Panc1 (cell line): ENCODE measurements at regions not wholly inside any gene's neighbourhood (a gene's known extent, or its start where the extent isn't known, plus 50 kb on each side); places are given as distances from the start of the nearest gene placed in this dataset.

Experiments
- ATAC-seq: fragments of 200-7000 bp; cut with Tn5 transposase; 2 replicates; pipeline ENCODE4 v1.9.1; 2020; ENCODE audit warnings: mild to moderate bottlenecking, moderate library complexity
- BruUV-seq: library from RNA; stranded (reverse); fragments of 400-500 nt; replicated peaks from 2 replicates; lab custom pipeline; 2021; lab: Mats Ljungman, UMichigan
- CTCF ChIA-PET: fragments of 300-600 bp; sonication (Branson Sonifier 250); formaldehyde crosslinking; loops from one replicate; lab custom pipeline; 2022; ENCODE audit warnings: antibody characterized with exemption; lab: Charles Lee
- POLR2A ChIA-PET: fragments of 300-600 bp; sonication (Branson Sonifier 250); formaldehyde crosslinking; loops from one replicate; lab custom pipeline; 2022; ENCODE audit warnings: antibody characterized with exemption; lab: Charles Lee
- DNase-seq: peaks from one replicate; pipeline ENCODE4 v3.0.0-alpha.2; 2010; ENCODE audit warnings: low read depth, low spot score
- H3K27ac ChIP-seq: 2 replicates; pipeline ENCODE4 v1.5.1; 2011; ENCODE audit warnings: mild to moderate bottlenecking, low read length, inconsistent platforms
- H3K27me3 ChIP-seq: fragments of 200-500 bp; sonication (Bioruptor generic); 2 replicates; pipeline ENCODE4 v1.6.0; 2014; ENCODE audit warnings: low read length, inconsistent platforms; ENCODE audit not compliant: control insufficient read depth, insufficient read depth
- H3K36me3 ChIP-seq: fragments of 200-500 bp; sonication (Bioruptor generic); 2 replicates; pipeline ENCODE4 v1.5.1; 2014; ENCODE audit warnings: inconsistent platforms, mild to moderate bottlenecking, low read length, moderate library complexity; ENCODE audit not compliant: control insufficient read depth, insufficient read depth
- H3K4me1 ChIP-seq: 2 replicates; pipeline ENCODE4 v1.5.1; 2011; ENCODE audit warnings: inconsistent platforms, mild to moderate bottlenecking, low read length, moderate library complexity; ENCODE audit not compliant: control insufficient read depth, insufficient read depth
- H3K4me3 ChIP-seq, 2 experiments: 2 replicates each; pipeline ENCODE4 v1.5.1; 2011 to 2012; ENCODE audit warnings: low read depth in 2 of 2, low read length in 2 of 2, mild to moderate bottlenecking in 2 of 2, inconsistent platforms in 1 of 2, moderate library complexity in 1 of 2
- H3K9me3 ChIP-seq: fragments of 200-500 bp; sonication (Bioruptor generic); 2 replicates; pipeline ENCODE4 v1.5.1; 2014; ENCODE audit warnings: low read depth, mild to moderate bottlenecking, inconsistent platforms, low read length, moderate library complexity; ENCODE audit not compliant: control insufficient read depth, insufficient read depth
- POLR2AphosphoS5 ChIP-seq: IDR thresholded peaks from 2 replicates; pipeline ENCODE4 v1.6.1; 2012; ENCODE audit warnings: mild to moderate bottlenecking, low read depth, low read length, moderate library complexity
- REST ChIP-seq, 2 experiments: IDR thresholded peaks; 2 replicates each; pipeline ENCODE4 v1.6.1; 2011 to 2012; ENCODE audit warnings: low read depth in 2 of 2, control low read depth in 1 of 2, low read length in 1 of 2, mild to moderate bottlenecking in 1 of 2, moderate library complexity in 1 of 2; ENCODE audit not compliant: insufficient read depth in 1 of 2
- SIN3A ChIP-seq: IDR thresholded peaks from 2 replicates; pipeline ENCODE4 v1.6.1; 2012; ENCODE audit warnings: low read depth, mild to moderate bottlenecking, low read length, moderate library complexity, borderline replicate concordance; ENCODE audit not compliant: insufficient read depth
- TCF7L2 ChIP-seq: IDR thresholded peaks from 2 replicates; pipeline ENCODE4 v1.6.1; 2011; ENCODE audit warnings: mild to moderate bottlenecking, low read depth, low read length, inconsistent platforms
- in situ Hi-C: cut with HindIII; loops from 2 replicates; pipeline ENCODE4 v1.10.0; 2016; ENCODE audit warnings: low sequenced_read_pairs, low pct_unique_long_range_greater_than_20kb
- intact Hi-C: fragments of 100-400 bp; cut with micrococcal nuclease; formaldehyde crosslinking; loops from one replicate; pipeline ENCODE4 v1.10.0; 2022; ENCODE audit not compliant: unreplicated experiment
- TF ChIP-seq, protein P1 (sequence below): fragments of 450-650 bp; IDR thresholded peaks from 2 replicates; pipeline ENCODE4 v1.5.1; 2017; ENCODE audit warnings: mild to moderate bottlenecking

DNA sequence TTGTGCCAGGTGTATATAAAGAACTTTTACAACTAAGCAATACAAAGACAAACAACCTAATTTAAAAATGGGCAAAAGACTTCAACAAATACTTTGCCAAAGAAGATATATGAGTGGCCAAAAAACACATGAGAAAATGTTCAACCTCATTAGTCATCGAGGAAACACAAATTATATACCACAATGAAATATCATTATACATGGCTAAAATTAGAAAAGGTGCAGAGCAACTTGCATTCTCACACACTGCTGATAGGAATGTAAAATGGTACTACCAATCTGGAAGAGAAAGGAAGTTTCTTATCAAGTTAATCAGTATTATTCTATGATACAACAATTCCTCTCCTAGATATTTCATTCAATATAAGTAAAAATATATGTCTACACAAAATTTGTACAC lies 131.6 kb upstream of the FRMD6 start:
- Histone ChIP-seq H3K9me3 (no peaks in the 10 kb centered on the region), H3K36me3 (no peaks in the 10 kb centered on the region), H3K27ac (no peak overlapping the region), H3K27me3 (no peaks in the 10 kb centered on the region), H3K4me3 (no peak overlapping the region), H3K4me1 (no peaks in the 10 kb centered on the region)
- no peak for TF ChIP-seq REST (IDR thresholded peaks at IDR 0.05; ENCODE audit: insufficient read depth in 1 of 2, low read depth in 2 of 2, low read length in 1 of 2)
- TF ChIP-seq POLR2AphosphoS5, result no peak
- TF ChIP-seq, protein P1, sequence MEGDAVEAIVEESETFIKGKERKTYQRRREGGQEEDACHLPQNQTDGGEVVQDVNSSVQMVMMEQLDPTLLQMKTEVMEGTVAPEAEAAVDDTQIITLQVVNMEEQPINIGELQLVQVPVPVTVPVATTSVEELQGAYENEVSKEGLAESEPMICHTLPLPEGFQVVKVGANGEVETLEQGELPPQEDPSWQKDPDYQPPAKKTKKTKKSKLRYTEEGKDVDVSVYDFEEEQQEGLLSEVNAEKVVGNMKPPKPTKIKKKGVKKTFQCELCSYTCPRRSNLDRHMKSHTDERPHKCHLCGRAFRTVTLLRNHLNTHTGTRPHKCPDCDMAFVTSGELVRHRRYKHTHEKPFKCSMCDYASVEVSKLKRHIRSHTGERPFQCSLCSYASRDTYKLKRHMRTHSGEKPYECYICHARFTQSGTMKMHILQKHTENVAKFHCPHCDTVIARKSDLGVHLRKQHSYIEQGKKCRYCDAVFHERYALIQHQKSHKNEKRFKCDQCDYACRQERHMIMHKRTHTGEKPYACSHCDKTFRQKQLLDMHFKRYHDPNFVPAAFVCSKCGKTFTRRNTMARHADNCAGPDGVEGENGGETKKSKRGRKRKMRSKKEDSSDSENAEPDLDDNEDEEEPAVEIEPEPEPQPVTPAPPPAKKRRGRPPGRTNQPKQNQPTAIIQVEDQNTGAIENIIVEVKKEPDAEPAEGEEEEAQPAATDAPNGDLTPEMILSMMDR, result no peak
- no peak for TF ChIP-seq SIN3A
- no peak for TF ChIP-seq TCF7L2
- no peak for DNase-seq
- CTCF ChIA-PET, result no interaction called here
- intact Hi-C loops, result no loop called here
- BruUV-seq, result no TSS peak
- in situ Hi-C loops, result no loop called here
- POLR2A ChIA-PET, result no interaction called here
- no peak for ATAC-seq

DNA sequence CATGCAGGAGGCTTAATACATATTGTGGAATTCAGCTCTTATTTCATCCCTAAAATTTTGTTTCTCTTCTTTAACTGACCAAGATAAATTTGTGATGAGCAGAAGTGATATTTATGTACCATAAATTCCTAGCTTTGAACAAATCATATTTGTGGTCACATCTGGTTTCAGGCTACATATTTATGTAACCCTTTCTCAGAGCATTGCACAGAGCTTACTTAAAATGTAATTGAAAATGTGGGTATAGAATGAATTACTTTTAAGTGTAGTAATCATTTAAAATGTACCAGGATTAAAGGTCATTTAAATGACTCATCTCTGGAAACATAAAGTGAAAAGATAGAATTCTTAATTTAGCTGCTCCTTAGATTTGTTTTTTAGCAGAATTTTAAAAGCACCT lies 129.9 kb upstream of the FRMD6 start:
- in situ Hi-C loops (no loop called here), intact Hi-C loops (no loop called here)
- ChIA-PET POLR2A (no interaction called here), CTCF (no interaction called here)
- Histone ChIP-seq H3K4me1 (no peaks in the 10 kb centered on the region), H3K27me3 (no peaks in the 10 kb centered on the region), H3K36me3 (no peaks in the 10 kb centered on the region), H3K4me3 (no peak overlapping the region), H3K27ac (no peak overlapping the region), H3K9me3 (no peaks in the 10 kb centered on the region)
- TF ChIP-seq, protein P1, result no peak
- TF ChIP-seq POLR2AphosphoS5 (no peak), SIN3A (no peak), TCF7L2 (no peak), REST (IDR thresholded peaks at IDR 0.05; ENCODE audit: insufficient read depth in 1 of 2, low read depth in 2 of 2, low read length in 1 of 2) (no peak)
- ATAC-seq, result no peak
- BruUV-seq, result no TSS peak
- DNase-seq, result no peak
